ENCODE measurements at regions not wholly inside any gene's neighbourhood (a gene's known extent, or its start where the extent isn't known, plus 50 kb on each side); places are given as distances from the start of the nearest gene placed in this dataset.

DNA sequence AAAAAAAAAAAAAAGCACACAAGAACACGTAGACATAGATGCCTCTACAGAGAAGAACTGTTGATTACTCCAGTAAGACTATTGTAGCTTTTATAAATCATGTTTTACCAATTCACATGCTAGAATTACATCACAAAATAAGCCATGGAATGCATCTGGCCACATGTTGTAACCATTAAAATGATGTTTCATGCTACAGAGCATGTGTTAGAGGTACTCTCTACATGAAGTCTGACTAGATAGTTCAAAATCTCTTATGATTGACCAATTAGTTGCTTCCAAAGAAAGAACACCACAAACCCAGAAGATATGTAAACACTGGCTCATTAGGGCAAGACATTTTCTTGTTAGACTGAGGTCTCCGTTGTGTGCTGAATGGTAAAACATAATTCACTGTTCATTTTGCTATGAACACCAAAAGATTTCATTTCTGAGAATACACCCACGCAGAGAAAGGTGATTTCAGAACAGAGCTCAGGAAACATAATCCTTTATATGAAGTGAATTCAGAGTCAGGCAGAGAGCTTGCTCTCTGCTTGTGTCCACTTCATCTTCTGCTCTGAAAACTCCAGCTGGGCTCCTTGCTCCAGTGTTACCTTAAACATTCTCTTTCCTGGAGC, 411.4 kb upstream of the SOX9 start:
- H3K36me3 ChIP-seq (ENCODE audit: control insufficient read depth, insufficient read depth, low read length), result no peaks in the 10 kb centered on the region
- BruUV-seq (replicated peaks), result no TSS peak
- H2AFZ ChIP-seq (replicated peaks; ENCODE audit: low read length, poor library complexity), result no peak overlapping the region
- no peak overlapping the region for H4K5ac ChIP-seq (ENCODE audit: low read depth, low read length)
- H2AK9ac ChIP-seq (replicated peaks; ENCODE audit: low read depth, low read length, poor library complexity), result no peak overlapping the region
- peaks cover 2% of the 10 kb centered on the region; the same call in 1 of the 2 replicates for H3K4me1 ChIP-seq (ENCODE audit: control insufficient read depth, insufficient read depth, low read length)
- no peak for TF ChIP-seq NFE2L2 (IDR thresholded peaks at IDR 0.05; ENCODE audit: low read depth, low read length)
- TF ChIP-seq RFX5 (IDR thresholded peaks at IDR 0.05; ENCODE audit: low read depth, low read length), result no peak
- no peak for TF ChIP-seq BHLHE40 (IDR thresholded peaks at IDR 0.05; ENCODE audit: low read depth, low read length)
- TF ChIP-seq, protein P1, sequence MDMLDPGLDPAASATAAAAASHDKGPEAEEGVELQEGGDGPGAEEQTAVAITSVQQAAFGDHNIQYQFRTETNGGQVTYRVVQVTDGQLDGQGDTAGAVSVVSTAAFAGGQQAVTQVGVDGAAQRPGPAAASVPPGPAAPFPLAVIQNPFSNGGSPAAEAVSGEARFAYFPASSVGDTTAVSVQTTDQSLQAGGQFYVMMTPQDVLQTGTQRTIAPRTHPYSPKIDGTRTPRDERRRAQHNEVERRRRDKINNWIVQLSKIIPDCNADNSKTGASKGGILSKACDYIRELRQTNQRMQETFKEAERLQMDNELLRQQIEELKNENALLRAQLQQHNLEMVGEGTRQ (IDR thresholded peaks at IDR 0.05; ENCODE audit: low read depth, low read length), result no peak
- H3K9me1 ChIP-seq (ENCODE audit: insufficient read depth, low read length), result no peaks in the 10 kb centered on the region
- no peak overlapping the region for H4K91ac ChIP-seq (ENCODE audit: insufficient read depth, low read depth, low read length)
- DNase-seq, result peak; percentile 22
- no peak overlapping the region for H3K23ac ChIP-seq (ENCODE audit: low read depth, low read length)
- H2AK5ac ChIP-seq (ENCODE audit: low read depth, low read length), result no peak overlapping the region
- CTCF ChIA-PET, result interaction anchor here (0.6 to 1.2 kb wide), 2 partner anchors 13 to 14 kb away, joined by 3 read pairs; no protein-coding TSS in a partner anchor
- no peaks in the 10 kb centered on the region for H3K9me3 ChIP-seq (ENCODE audit: control insufficient read depth, insufficient read depth, low read length)
- H3K4me3 ChIP-seq (ENCODE audit: insufficient read depth, low read depth, low read length), result no peak overlapping the region
- POLR2A ChIA-PET (ENCODE audit: unreplicated experiment), result no interaction called here
- no peak overlapping the region for H2BK120ac ChIP-seq (ENCODE audit: low read depth, low read length)
- in situ Hi-C loops (cut with MboI; ENCODE audit: low sequenced_read_pairs) (no loop called here), intact Hi-C loops (cut with micrococcal nuclease) (no loop called here), dilution Hi-C loops (cut with HindIII; ENCODE audit: low sequenced_read_pairs, unreplicated experiment) (no loop called here)
- H3K18ac ChIP-seq (ENCODE audit: low read depth, low read length), result no peak overlapping the region
- H3K27ac ChIP-seq (ENCODE audit: insufficient read depth, low read length), result peak overlapping the region; percentile 31; the same call in 1 of the 2 replicates
- H3K56ac ChIP-seq (ENCODE audit: extremely low read depth, insufficient read depth, low read length), result no peak overlapping the region
- H2BK5ac ChIP-seq (ENCODE audit: low read depth, low read length, poor library complexity, severe bottlenecking), result peak overlapping the region; percentile 9
- no peaks in the 10 kb centered on the region for H3K27me3 ChIP-seq (ENCODE audit: control insufficient read depth, insufficient read depth, low read length)
- no peaks in the 10 kb centered on the region for H4K20me1 ChIP-seq (ENCODE audit: insufficient read depth, low read length)
- peak overlapping the region; percentile 23; the same call in 1 of the 2 replicates for H2BK20ac ChIP-seq (ENCODE audit: low read depth, low read length)
- no peaks in the 10 kb centered on the region for H3K79me1 ChIP-seq (ENCODE audit: low read depth in 1 of 2, low read length in 2 of 2)
- peak overlapping the region; percentile 30; the same call in 1 of the 2 replicates for H3K4me2 ChIP-seq (ENCODE audit: low read depth, low read length)
- no peak overlapping the region for H4K8ac ChIP-seq (ENCODE audit: low read depth in 2 of 2, low read length in 2 of 2)
- no peak overlapping the region for H3K9ac ChIP-seq (ENCODE audit: low read depth, low read length)
- no peak overlapping the region for H3K4ac ChIP-seq (ENCODE audit: low read depth, low read length)
- ATAC-seq (ENCODE audit: low read depth), result peak; percentile 67
- no peak overlapping the region for H3K14ac ChIP-seq (replicated peaks; ENCODE audit: low read depth, low read length)
- WGBS, 2 experiments (ENCODE audit: extremely low coverage in 2 of 2, insufficient read length in 1 of 2), result no CpG with 5 or more reads among the region's 3 CpGs
- no peak overlapping the region for H2BK15ac ChIP-seq (ENCODE audit: low read depth, low read length)

Measured in IMR-90 (cell line).